Suprapubic skin (tissue), 4 donors: ENCODE measurements at regions not wholly inside any gene's neighbourhood (a gene's known extent, or its start where the extent isn't known, plus 50 kb on each side); places are given as distances from the start of the nearest gene placed in this dataset.

Source experiments
- EP300 ChIP-seq: sonication (generic); formaldehyde crosslinking; IDR thresholded peaks from one replicate; pipeline ENCODE4 v1.6.1; 2017; ENCODE audit warnings: antibody characterized with exemption
- POLR2A ChIP-seq, 2 donors: fragments of 450-650 bp; IDR thresholded peaks; one replicate each; pipeline ENCODE4 v1.6.1; 2017; ENCODE audit warnings: antibody characterized with exemption in 2 of 2, mild to moderate bottlenecking in 2 of 2, moderate library complexity in 2 of 2
- POLR2AphosphoS5 ChIP-seq, 3 donors: sonication (generic); formaldehyde crosslinking; IDR thresholded peaks; one replicate each; pipeline ENCODE4 v1.6.1; 2017; ENCODE audit warnings: antibody characterized with exemption in 3 of 3
- TF ChIP-seq, protein P1 (sequence below), 2 donors: fragments of 200-600 bp in 1 of 2; fragments of 450-650 bp in 1 of 2; sonication (generic) in 1 of 2; IDR thresholded peaks; one replicate each; pipeline ENCODE4 v1.5.1; 2016 to 2019; ENCODE audit warnings: antibody characterized with exemption in 2 of 2, mild to moderate bottlenecking in 1 of 2, moderate library complexity in 1 of 2

DNA sequence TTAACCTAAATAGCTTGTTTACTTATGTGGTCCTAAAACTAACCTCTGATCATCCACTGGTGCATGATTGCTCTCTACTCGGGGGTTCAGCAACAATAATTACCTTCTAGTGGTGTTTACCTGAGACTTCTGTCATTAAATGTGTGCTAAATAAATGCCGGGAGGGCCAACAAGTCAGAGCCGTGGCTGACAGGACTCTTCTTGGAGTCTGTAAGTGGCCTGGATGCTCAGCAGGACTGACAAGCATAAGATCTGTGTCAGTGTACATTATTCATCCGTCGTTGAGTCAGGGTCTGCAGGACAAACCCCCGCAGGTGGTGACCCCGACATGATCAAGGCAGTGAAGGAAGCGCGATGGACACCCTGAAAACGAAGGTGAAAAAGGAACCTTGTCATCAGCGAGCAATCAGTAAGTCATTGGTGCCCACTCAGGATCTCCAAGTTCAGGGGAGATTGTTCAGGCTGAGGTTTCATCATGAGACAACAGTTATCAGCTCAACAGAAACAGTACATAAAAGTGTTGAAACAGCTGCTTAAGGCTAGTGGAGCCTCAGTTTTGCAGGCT lies 1466.9 kb downstream of the UQCRFS1 start:
- TF ChIP-seq, protein P1, sequence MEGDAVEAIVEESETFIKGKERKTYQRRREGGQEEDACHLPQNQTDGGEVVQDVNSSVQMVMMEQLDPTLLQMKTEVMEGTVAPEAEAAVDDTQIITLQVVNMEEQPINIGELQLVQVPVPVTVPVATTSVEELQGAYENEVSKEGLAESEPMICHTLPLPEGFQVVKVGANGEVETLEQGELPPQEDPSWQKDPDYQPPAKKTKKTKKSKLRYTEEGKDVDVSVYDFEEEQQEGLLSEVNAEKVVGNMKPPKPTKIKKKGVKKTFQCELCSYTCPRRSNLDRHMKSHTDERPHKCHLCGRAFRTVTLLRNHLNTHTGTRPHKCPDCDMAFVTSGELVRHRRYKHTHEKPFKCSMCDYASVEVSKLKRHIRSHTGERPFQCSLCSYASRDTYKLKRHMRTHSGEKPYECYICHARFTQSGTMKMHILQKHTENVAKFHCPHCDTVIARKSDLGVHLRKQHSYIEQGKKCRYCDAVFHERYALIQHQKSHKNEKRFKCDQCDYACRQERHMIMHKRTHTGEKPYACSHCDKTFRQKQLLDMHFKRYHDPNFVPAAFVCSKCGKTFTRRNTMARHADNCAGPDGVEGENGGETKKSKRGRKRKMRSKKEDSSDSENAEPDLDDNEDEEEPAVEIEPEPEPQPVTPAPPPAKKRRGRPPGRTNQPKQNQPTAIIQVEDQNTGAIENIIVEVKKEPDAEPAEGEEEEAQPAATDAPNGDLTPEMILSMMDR (IDR thresholded peaks at IDR 0.05) = no peak
- no peak for TF ChIP-seq POLR2AphosphoS5 (IDR thresholded peaks at IDR 0.05)
- no peak for TF ChIP-seq EP300
- TF ChIP-seq POLR2A (IDR thresholded peaks at IDR 0.05) = no peak
